ENCODE measurements at regions not wholly inside any gene's neighbourhood (a gene's known extent, or its start where the extent isn't known, plus 50 kb on each side); places are given as distances from the start of the nearest gene placed in this dataset.

DNA sequence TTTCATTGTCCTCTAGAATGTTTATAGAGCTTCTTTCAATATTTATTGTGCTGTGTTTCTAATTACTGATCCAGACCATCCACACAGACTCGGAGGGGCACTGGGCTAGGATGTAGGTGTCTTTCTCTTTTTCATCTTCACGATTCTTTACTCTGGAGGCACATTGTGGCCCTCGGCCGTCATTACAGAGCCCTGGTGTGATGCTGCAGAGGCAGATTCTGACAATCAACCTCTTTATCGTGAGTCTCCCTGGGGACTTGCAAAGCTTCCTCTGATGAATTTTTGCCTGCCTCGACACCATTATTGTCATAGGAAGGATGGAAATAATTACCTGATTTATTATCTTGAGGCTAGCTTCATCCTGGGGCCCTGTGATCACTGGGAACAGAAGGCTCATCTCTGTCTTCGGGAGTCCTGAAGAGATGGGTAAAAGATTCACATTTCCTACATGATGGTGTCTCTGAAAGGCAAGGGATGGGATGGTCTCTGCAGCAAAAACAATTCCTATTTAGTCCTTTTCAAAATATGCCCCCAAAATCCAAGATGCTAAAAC lies 89.4 kb downstream of the SEC16B start:
- DNase-seq = no peak

DNA sequence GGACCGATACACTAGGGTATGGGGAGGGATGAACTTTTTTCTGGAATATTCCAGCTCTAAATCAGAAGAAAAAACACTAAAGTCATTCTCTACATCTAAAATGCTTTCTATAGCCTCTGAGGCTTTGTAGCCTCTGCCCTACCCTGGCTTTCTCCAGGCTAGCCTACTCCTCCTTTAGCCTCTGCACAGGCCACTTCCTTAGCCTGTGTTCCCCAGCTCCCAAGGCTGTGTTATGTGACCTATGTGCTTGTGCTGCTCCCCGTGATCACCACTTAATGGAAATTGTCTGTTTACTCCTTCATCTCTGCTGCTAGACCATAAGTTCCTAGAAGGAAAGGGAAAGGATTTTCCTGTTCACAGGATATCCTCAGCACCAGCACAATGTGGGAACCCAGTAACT lies 92.8 kb downstream of the SEC16B start:
- 69 to 74% methylated on average over 2 of the region's 2 CpGs for WGBS, 2 donors
- Histone ChIP-seq H3K36me3 (ENCODE audit: control insufficient read depth in 4 of 4, insufficient read depth in 4 of 4, low read length in 4 of 4) (no peaks in the 10 kb centered on the region), H3K9me3 (ENCODE audit: control insufficient read depth in 4 of 4, insufficient read depth in 3 of 4, low read length in 3 of 4) (no peaks in the 10 kb centered on the region), H3K27me3 (ENCODE audit: control insufficient read depth in 3 of 3, insufficient read depth in 3 of 3, low read length in 2 of 3) (no peaks in the 10 kb centered on the region), H3K27ac (ENCODE audit: low read depth in 1 of 2, low read length in 1 of 2) (no peak overlapping the region), H3K4me1 (ENCODE audit: control insufficient read depth in 5 of 5, insufficient read depth in 5 of 5, low read length in 5 of 5) (peaks cover 0 to 5% (median 3%) of the 10 kb centered on the region in 5 donors), H3K9ac (ENCODE audit: insufficient read depth in 1 of 2, low read length in 2 of 2) (no peak overlapping the region), H3K4me3 (no peak overlapping the region)
- DNase-seq (no peak), ATAC-seq (ENCODE audit: insufficient read depth, low FRiP score) (no peak)
- TF ChIP-seq, protein P1, sequence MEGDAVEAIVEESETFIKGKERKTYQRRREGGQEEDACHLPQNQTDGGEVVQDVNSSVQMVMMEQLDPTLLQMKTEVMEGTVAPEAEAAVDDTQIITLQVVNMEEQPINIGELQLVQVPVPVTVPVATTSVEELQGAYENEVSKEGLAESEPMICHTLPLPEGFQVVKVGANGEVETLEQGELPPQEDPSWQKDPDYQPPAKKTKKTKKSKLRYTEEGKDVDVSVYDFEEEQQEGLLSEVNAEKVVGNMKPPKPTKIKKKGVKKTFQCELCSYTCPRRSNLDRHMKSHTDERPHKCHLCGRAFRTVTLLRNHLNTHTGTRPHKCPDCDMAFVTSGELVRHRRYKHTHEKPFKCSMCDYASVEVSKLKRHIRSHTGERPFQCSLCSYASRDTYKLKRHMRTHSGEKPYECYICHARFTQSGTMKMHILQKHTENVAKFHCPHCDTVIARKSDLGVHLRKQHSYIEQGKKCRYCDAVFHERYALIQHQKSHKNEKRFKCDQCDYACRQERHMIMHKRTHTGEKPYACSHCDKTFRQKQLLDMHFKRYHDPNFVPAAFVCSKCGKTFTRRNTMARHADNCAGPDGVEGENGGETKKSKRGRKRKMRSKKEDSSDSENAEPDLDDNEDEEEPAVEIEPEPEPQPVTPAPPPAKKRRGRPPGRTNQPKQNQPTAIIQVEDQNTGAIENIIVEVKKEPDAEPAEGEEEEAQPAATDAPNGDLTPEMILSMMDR (IDR thresholded peaks at IDR 0.05; ENCODE audit: control extremely low read depth, extremely low read depth) = no peak

More for the DNA sequence above, 89.4 kb downstream of the SEC16B start:
- H3K4me3 ChIP-seq = no peak overlapping the region
- WGBS, 2 donors = 81 to 82% methylated on average over 7 of the region's 7 CpGs
- H3K27me3 ChIP-seq (ENCODE audit: control insufficient read depth in 3 of 3, insufficient read depth in 3 of 3, low read length in 2 of 3) = no peaks in the 10 kb centered on the region
- TF ChIP-seq, protein P1 (IDR thresholded peaks at IDR 0.05; ENCODE audit: control extremely low read depth, extremely low read depth) = no peak
- H3K9me3 ChIP-seq (ENCODE audit: control insufficient read depth in 4 of 4, insufficient read depth in 3 of 4, low read length in 3 of 4) = no peaks in the 10 kb centered on the region
- no peaks in the 10 kb centered on the region for H3K36me3 ChIP-seq (ENCODE audit: control insufficient read depth in 4 of 4, insufficient read depth in 4 of 4, low read length in 4 of 4)
- H3K4me1 ChIP-seq (ENCODE audit: control insufficient read depth in 5 of 5, insufficient read depth in 5 of 5, low read length in 5 of 5) = no peaks in the 10 kb centered on the region
- no peak overlapping the region for H3K27ac ChIP-seq (ENCODE audit: low read depth in 1 of 2, low read length in 1 of 2)
- ATAC-seq (ENCODE audit: insufficient read depth, low FRiP score) = no peak
- no peak overlapping the region for H3K9ac ChIP-seq (ENCODE audit: insufficient read depth in 1 of 2, low read length in 2 of 2)

DNA sequence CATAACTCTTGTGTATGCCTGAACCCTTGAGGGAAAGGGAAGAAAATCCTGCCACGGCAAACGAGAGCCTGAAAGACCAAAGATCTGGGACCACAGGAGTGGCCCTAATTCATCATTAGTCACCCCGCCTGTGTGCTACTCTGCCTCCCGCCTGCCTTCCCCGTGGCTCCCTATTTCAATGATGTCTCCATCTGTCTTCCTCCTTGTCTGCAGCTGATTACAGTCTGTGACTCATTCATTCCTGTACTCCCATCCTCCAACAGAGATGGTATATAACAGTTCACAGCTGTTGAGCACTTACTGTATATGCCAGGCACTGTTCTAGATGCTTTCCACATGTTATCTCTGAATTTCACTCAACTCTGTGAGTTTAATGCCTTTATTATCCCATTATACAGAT lies 96.6 kb downstream of the SEC16B start:
- H3K4me3 ChIP-seq = no peak overlapping the region
- DNase-seq (peak in 1 of 3 donors; percentile 35), ATAC-seq (ENCODE audit: insufficient read depth, low FRiP score) (peak; percentile 44)
- H3K9ac ChIP-seq (ENCODE audit: insufficient read depth in 1 of 2, low read length in 2 of 2) = no peak overlapping the region
- TF ChIP-seq, protein P1 (IDR thresholded peaks at IDR 0.05; ENCODE audit: control extremely low read depth, extremely low read depth) = no peak
- H3K9me3 ChIP-seq (ENCODE audit: control insufficient read depth in 4 of 4, insufficient read depth in 3 of 4, low read length in 3 of 4) = no peaks in the 10 kb centered on the region
- no peaks in the 10 kb centered on the region for H3K36me3 ChIP-seq (ENCODE audit: control insufficient read depth in 4 of 4, insufficient read depth in 4 of 4, low read length in 4 of 4)
- peaks cover 0 to 5% (median 3%) of the 10 kb centered on the region in 5 donors for H3K4me1 ChIP-seq (ENCODE audit: control insufficient read depth in 5 of 5, insufficient read depth in 5 of 5, low read length in 5 of 5)
- no peaks in the 10 kb centered on the region for H3K27me3 ChIP-seq (ENCODE audit: control insufficient read depth in 3 of 3, insufficient read depth in 3 of 3, low read length in 2 of 3)
- 35 to 37% methylated on average over 5 of the region's 5 CpGs for WGBS, 2 donors
- H3K27ac ChIP-seq (ENCODE audit: low read depth in 1 of 2, low read length in 1 of 2) = no peak overlapping the region

Measured in lung (tissue), 11 donors.